ENCODE measurements at regions not wholly inside any gene's neighbourhood (a gene's known extent, or its start where the extent isn't known, plus 50 kb on each side); places are given as distances from the start of the nearest gene placed in this dataset.
"Not testable (repeated sequence)": the region's sequence is repeated elsewhere in the genome, so short reads cannot be mapped to it uniquely, and the experiment has no call there.

GRCh38 chr19:28609091-28609755 is 603.7 kb downstream of the UQCRFS1 start:
- H3K4me3 ChIP-seq (ENCODE audit: low read depth, low read length), result no peak overlapping the region

- no peak overlapping the region for H3K4me3 ChIP-seq (ENCODE audit: low read depth, low read length)
Observed at GRCh38 chr19:28608292-28608691, 604.7 kb downstream of the UQCRFS1 start.

GRCh38 chr19:28607066-28607583 is 605.8 kb downstream of the UQCRFS1 start:
- H3K4me3 ChIP-seq (ENCODE audit: low read depth, low read length), result no peak overlapping the region

- no peak overlapping the region for H3K4me3 ChIP-seq (ENCODE audit: low read depth, low read length)
Observed at GRCh38 chr19:28606269-28607032, 606.5 kb downstream of the UQCRFS1 start.

- no peak overlapping the region for H3K4me3 ChIP-seq (ENCODE audit: low read depth, low read length)
Observed at GRCh38 chr19:28605501-28606268, 607.3 kb downstream of the UQCRFS1 start.

- H3K4me3 ChIP-seq (ENCODE audit: low read depth, low read length), result no peak overlapping the region
Observed at GRCh38 chr19:28603453-28603852, 609.5 kb downstream of the UQCRFS1 start.

- H3K4me3 ChIP-seq (ENCODE audit: low read depth, low read length), result no peak overlapping the region
Observed at GRCh38 chr19:28602675-28603298, 610.2 kb downstream of the UQCRFS1 start.

GRCh38 chr19:28601723-28602440 is 611.1 kb downstream of the UQCRFS1 start:
- H3K4me3 ChIP-seq (ENCODE audit: low read depth, low read length), result no peak overlapping the region

GRCh38 chr19:28598861-28599260 is 614.1 kb downstream of the UQCRFS1 start:
- no peak overlapping the region for H3K4me3 ChIP-seq (ENCODE audit: low read depth, low read length)

- no peak overlapping the region for H3K4me3 ChIP-seq (ENCODE audit: low read depth, low read length)
Observed at GRCh38 chr19:28596561-28597071, 616.3 kb downstream of the UQCRFS1 start.

GRCh38 chr19:28595722-28596480 is 617.0 kb downstream of the UQCRFS1 start:
- H3K4me3 ChIP-seq (ENCODE audit: low read depth, low read length), result no peak overlapping the region

GRCh38 chr19:28594737-28595136 is 618.2 kb downstream of the UQCRFS1 start:
- H3K4me3 ChIP-seq (ENCODE audit: low read depth, low read length), result no peak overlapping the region

GRCh38 chr19:28589991-28590411 is 623.0 kb downstream of the UQCRFS1 start:
- H3K4me3 ChIP-seq (ENCODE audit: low read depth, low read length), result not testable (repeated sequence)

- H3K4me3 ChIP-seq (ENCODE audit: low read depth, low read length), result no peak overlapping the region
Observed at GRCh38 chr19:28586474-28586873, 626.5 kb downstream of the UQCRFS1 start.

GRCh38 chr19:28585796-28586195 is 627.2 kb downstream of the UQCRFS1 start:
- no peak overlapping the region for H3K4me3 ChIP-seq (ENCODE audit: low read depth, low read length)

GRCh38 chr19:28583713-28584112 is 629.2 kb downstream of the UQCRFS1 start:
- no peak overlapping the region for H3K4me3 ChIP-seq (ENCODE audit: low read depth, low read length)

GRCh38 chr19:28583242-28583641 is 629.7 kb downstream of the UQCRFS1 start:
- H3K4me3 ChIP-seq (ENCODE audit: low read depth, low read length), result no peak overlapping the region

GRCh38 chr19:28582796-28583195 is 630.2 kb downstream of the UQCRFS1 start:
- H3K4me3 ChIP-seq (ENCODE audit: low read depth, low read length), result no peak overlapping the region

GRCh38 chr19:28582344-28582743 is 630.6 kb downstream of the UQCRFS1 start:
- H3K4me3 ChIP-seq (ENCODE audit: low read depth, low read length), result no peak overlapping the region

GRCh38 chr19:28581468-28581770 is 631.5 kb downstream of the UQCRFS1 start:
- no peak overlapping the region for H3K4me3 ChIP-seq (ENCODE audit: low read depth, low read length)
